SK-N-MC (cell line): ENCODE measurements at regions not wholly inside any gene's neighbourhood (a gene's known extent, or its start where the extent isn't known, plus 50 kb on each side); places are given as distances from the start of the nearest gene placed in this dataset.

Experiments
- DNase-seq: peaks from one replicate; pipeline ENCODE4 v3.0.0-alpha.2; 2011; ENCODE audit warnings: low read depth, low spot score
- H3K27ac ChIP-seq: fragments of 200-600 bp; sonication (generic); 2 replicates; pipeline ENCODE4 v1.5.1; 2016; ENCODE audit warnings: mixed run types
- H3K36me3 ChIP-seq: fragments of 200-600 bp; sonication (generic); 2 replicates; pipeline ENCODE4 v1.6.1; 2017; ENCODE audit warnings: antibody characterized with exemption, low read length, mixed read lengths; ENCODE audit not compliant: insufficient read depth
- H3K4me3 ChIP-seq: fragments of 200-600 bp; sonication (generic); 2 replicates; pipeline ENCODE4 v1.5.1; 2016
- H3K9ac ChIP-seq: fragments of 200-600 bp; sonication (generic); 2 replicates; pipeline ENCODE4 v1.8.0; 2017; ENCODE audit warnings: mixed run types, mixed read lengths; ENCODE audit not compliant: insufficient read length
- H3K9me3 ChIP-seq: fragments of 200-600 bp; sonication (generic); 2 replicates; pipeline ENCODE4 v1.6.1; 2017; ENCODE audit warnings: low read depth, mild to moderate bottlenecking, antibody characterized with exemption, low read length, moderate library complexity, mixed read lengths
- EZH2 ChIP-seq: fragments of 200-600 bp; sonication (generic); IDR thresholded peaks from one replicate; pipeline ENCODE4 v1.6.1; 2017; ENCODE audit warnings: antibody characterized with exemption
- FOXP2 ChIP-seq: optimal IDR thresholded peaks from 2 replicates; pipeline ENCODE3; 2011; ENCODE audit warnings: mild to moderate bottlenecking, moderate library complexity; ENCODE audit not compliant: insufficient read depth; ENCODE audit errors: extremely low read length, control extremely low read depth
- POLR2AphosphoS5 ChIP-seq: IDR thresholded peaks from 2 replicates; pipeline ENCODE4 v1.6.1; 2012; ENCODE audit warnings: mild to moderate bottlenecking, low read depth, low read length, borderline replicate concordance

DNA sequence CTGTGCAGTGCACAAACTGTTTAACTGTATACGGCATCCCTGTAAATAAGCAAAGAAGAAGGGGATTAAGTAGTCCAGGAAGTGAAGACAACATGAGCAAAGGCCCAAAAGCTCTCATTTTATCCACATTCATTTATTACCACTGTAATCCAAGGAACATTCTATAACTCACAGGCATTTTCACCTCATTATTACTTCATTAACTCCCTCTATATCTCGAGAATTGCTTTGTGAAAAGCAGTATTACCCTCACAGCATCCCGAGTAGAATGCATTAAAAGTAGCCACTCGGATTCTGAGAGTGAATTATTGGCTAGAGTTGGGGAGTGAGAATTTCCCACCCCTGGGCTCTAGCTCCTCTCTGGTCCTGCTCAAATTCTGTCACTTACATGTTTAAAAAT is 51.0 kb upstream of the CHCHD3 start:
- Histone ChIP-seq H3K27ac (no peak overlapping the region), H3K4me3 (no peak overlapping the region), H3K36me3 (no peaks in the 10 kb centered on the region), H3K9me3 (no peaks in the 10 kb centered on the region), H3K9ac (no peak overlapping the region)
- no peak for DNase-seq
- TF ChIP-seq FOXP2, result no peak
- no peak for TF ChIP-seq EZH2
- no peak for TF ChIP-seq POLR2AphosphoS5

- Histone ChIP-seq H3K36me3 (no peaks in the 10 kb centered on the region), H3K4me3 (no peak overlapping the region), H3K9me3 (no peaks in the 10 kb centered on the region), H3K27ac (no peak overlapping the region), H3K9ac (no peak overlapping the region)
- TF ChIP-seq EZH2 (no peak), POLR2AphosphoS5 (no peak), FOXP2 (no peak)
- DNase-seq, result no peak
These were observed 52.9 kb upstream of the CHCHD3 start for GRCh38 chr7:133134810-133135209.

DNA sequence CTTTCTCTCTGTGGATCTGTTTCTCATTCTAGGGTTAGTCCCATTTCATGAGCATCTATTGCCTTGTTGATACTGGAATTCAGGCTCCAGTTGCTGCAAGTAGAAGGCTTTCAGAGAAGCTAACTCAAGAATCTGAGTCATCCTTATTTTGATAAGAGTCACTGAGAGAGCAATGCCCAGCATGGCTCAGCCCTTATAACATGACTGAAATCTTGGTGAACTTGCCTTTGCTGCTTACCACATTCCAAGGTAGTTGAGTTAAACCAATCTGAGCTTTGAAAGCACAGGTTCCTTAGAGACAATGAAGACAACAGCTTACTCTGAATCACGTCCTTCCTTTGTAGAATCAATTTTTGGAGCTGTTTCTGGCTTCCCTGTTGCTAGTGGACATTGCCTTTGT is 53.6 kb upstream of the CHCHD3 start:
- TF ChIP-seq EZH2 (no peak), POLR2AphosphoS5 (no peak), FOXP2 (no peak)
- H3K36me3 ChIP-seq, result no peaks in the 10 kb centered on the region
- DNase-seq, result no peak
- no peak overlapping the region for H3K4me3 ChIP-seq
- no peak overlapping the region for H3K9ac ChIP-seq
- no peaks in the 10 kb centered on the region for H3K9me3 ChIP-seq
- no peak overlapping the region for H3K27ac ChIP-seq

- Histone ChIP-seq H3K9ac (no peak overlapping the region), H3K36me3 (no peaks in the 10 kb centered on the region), H3K27ac (no peak overlapping the region), H3K9me3 (no peaks in the 10 kb centered on the region), H3K4me3 (no peak overlapping the region)
- TF ChIP-seq FOXP2 (no peak), POLR2AphosphoS5 (no peak), EZH2 (no peak)
- DNase-seq, result no peak
These were observed 57.5 kb upstream of the CHCHD3 start for GRCh38 chr7:133139350-133139749.

- DNase-seq, result no peak
- Histone ChIP-seq H3K36me3 (no peaks in the 10 kb centered on the region), H3K9me3 (no peaks in the 10 kb centered on the region), H3K27ac (no peak overlapping the region), H3K9ac (no peak overlapping the region), H3K4me3 (no peak overlapping the region)
- no peak for TF ChIP-seq POLR2AphosphoS5
- no peak for TF ChIP-seq FOXP2
- no peak for TF ChIP-seq EZH2
These were observed 57.9 kb upstream of the CHCHD3 start for GRCh38 chr7:133139801-133140200.

GRCh38 chr7:133140994-133141595 is 59.2 kb upstream of the CHCHD3 start:
- H3K9me3 ChIP-seq, result no peaks in the 10 kb centered on the region
- H3K9ac ChIP-seq, result no peak overlapping the region
- H3K36me3 ChIP-seq, result no peaks in the 10 kb centered on the region
- no peak for DNase-seq
- H3K27ac ChIP-seq, result no peak overlapping the region
- TF ChIP-seq EZH2 (no peak), POLR2AphosphoS5 (no peak), FOXP2 (no peak)
- H3K4me3 ChIP-seq, result no peak overlapping the region

- Histone ChIP-seq H3K9me3 (no peaks in the 10 kb centered on the region), H3K27ac (no peak overlapping the region), H3K36me3 (no peaks in the 10 kb centered on the region), H3K9ac (no peak overlapping the region), H3K4me3 (no peak overlapping the region)
- no peak for DNase-seq
- TF ChIP-seq FOXP2 (no peak), EZH2 (no peak), POLR2AphosphoS5 (no peak)
These were observed 68.9 kb upstream of the CHCHD3 start for GRCh38 chr7:133150760-133151159.

DNA sequence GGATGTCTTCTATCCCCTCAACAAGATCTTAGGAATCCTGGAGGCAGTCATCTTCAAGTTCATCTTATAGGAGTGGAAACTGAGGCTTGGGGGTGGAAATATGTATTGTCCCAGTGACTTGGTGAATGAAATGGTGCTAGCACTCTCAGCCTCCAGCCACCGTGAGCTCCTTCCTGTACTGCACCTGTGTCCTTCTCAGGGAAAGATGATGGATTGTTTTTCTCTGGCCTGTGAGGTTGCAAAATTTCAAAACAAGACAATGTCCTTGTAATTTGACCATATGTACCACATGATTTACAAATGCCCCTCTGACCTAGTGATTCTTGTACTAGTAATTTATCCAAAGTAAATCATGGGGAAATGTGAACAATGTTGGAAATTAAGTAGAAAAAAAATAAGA is 71.0 kb upstream of the CHCHD3 start:
- Histone ChIP-seq H3K36me3 (no peaks in the 10 kb centered on the region), H3K27ac (no peak overlapping the region), H3K9me3 (no peaks in the 10 kb centered on the region), H3K4me3 (no peak overlapping the region), H3K9ac (no peak overlapping the region)
- TF ChIP-seq EZH2 (no peak), FOXP2 (no peak), POLR2AphosphoS5 (no peak)
- no peak for DNase-seq

GRCh38 chr7:133155146-133155545 is 73.3 kb upstream of the CHCHD3 start:
- Histone ChIP-seq H3K9ac (no peak overlapping the region), H3K4me3 (no peak overlapping the region), H3K9me3 (no peaks in the 10 kb centered on the region), H3K27ac (no peak overlapping the region), H3K36me3 (no peaks in the 10 kb centered on the region)
- DNase-seq, result no peak
- TF ChIP-seq EZH2 (no peak), FOXP2 (no peak), POLR2AphosphoS5 (no peak)
